HEK293 (cell line): ENCODE measurements at regions not wholly inside any gene's neighbourhood (a gene's known extent, or its start where the extent isn't known, plus 50 kb on each side); places are given as distances from the start of the nearest gene placed in this dataset.

Experiments
- CTCF ChIP-seq: fragments of 450-650 bp; formaldehyde crosslinking; IDR thresholded peaks from 2 replicates; pipeline ENCODE4 v1.5.1; 2016; ENCODE audit warnings: missing biosample characterization, missing genetic modification characterization
- KLF1 ChIP-seq: fragments of 450-650 bp; formaldehyde crosslinking; IDR thresholded peaks from 2 replicates; pipeline ENCODE4 v1.5.1; 2016; ENCODE audit warnings: missing biosample characterization, missing genetic modification characterization
- YY2 ChIP-seq: fragments of 450-650 bp; formaldehyde crosslinking; IDR thresholded peaks from 2 replicates; pipeline ENCODE4 v1.5.1; 2016; ENCODE audit warnings: missing biosample characterization, missing genetic modification characterization
- ZNF184 ChIP-seq: fragments of 450-650 bp; IDR thresholded peaks from 2 replicates; pipeline ENCODE4 v1.5.1; 2018; ENCODE audit warnings: missing biosample characterization, mild to moderate bottlenecking, missing genetic modification characterization
- ZNF214 ChIP-seq: fragments of 450-650 bp; formaldehyde crosslinking; IDR thresholded peaks from 2 replicates; pipeline ENCODE4 v1.5.1; 2017; ENCODE audit warnings: missing biosample characterization, mild to moderate bottlenecking, missing genetic modification characterization, borderline replicate concordance
- ZNF513 ChIP-seq: fragments of 450-650 bp; IDR thresholded peaks from 2 replicates; pipeline ENCODE4 v1.5.1; 2018; ENCODE audit warnings: missing biosample characterization, missing genetic modification characterization
- ZNF830 ChIP-seq: fragments of 450-650 bp; IDR thresholded peaks from 2 replicates; pipeline ENCODE4 v1.5.0; 2018; ENCODE audit warnings: missing biosample characterization, missing genetic modification characterization, low read depth, mild to moderate bottlenecking, moderate library complexity

GRCh38 chr21:19603011-19603593 lies 1199.5 kb upstream of the TMPRSS15 start:
- TF ChIP-seq ZNF184 (tag by site-specific recombination), result no peak
- TF ChIP-seq ZNF214 (tag by site-specific recombination), result no peak
- no peak for TF ChIP-seq ZNF830 (tag by site-specific recombination)
- TF ChIP-seq KLF1 (tag by site-specific recombination), result no peak
- no peak for TF ChIP-seq CTCF
- TF ChIP-seq YY2 (tag by site-specific recombination), result no peak
- TF ChIP-seq ZNF513 (tag by site-specific recombination), result no peak
